ENCODE measurements at regions not wholly inside any gene's neighbourhood (a gene's known extent, or its start where the extent isn't known, plus 50 kb on each side); places are given as distances from the start of the nearest gene placed in this dataset.
"Not testable (repeated sequence)": the region's sequence is repeated elsewhere in the genome, so short reads cannot be mapped to it uniquely, and the experiment has no call there.

DNA sequence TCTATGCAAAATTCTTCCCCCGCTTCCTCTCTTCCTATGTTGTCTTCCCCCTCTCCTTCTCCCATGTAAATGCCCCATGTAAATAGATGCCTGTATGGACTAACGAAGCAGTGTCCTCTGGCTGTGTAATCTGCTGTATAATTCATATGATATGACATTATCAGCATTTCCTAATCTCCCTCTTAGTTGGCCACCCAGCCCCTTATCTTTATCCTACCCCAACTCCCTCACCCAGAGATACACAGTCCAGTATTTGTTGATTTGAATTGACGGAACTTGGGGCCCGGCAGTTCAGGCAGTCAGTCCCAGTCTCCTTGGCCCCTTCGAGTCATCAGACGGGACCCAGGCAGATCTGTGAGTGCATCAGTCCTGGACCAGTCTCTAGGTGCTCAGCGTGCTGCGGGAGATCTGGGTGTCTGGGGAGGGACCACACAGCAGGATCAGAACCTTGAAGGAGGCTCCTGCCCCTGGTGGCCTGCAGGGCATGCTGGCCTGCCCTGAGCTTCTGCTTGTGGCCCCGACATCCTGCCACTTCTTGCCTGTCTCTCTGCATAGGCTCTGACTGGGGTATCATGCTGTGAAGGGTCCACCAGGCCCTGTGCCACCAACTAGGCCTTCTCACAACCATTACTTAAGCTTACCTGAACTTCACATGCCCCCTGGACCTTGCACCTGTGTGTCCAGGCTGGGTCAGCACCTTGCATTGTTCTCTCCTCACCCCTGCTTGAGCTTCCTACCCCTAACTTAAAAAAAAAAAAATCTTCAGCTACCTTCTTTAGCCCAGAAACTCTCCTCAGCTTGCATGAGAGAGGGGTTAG, 88.1 kb upstream of the ATL2 start:
- no peak overlapping the region for H3K4me3 ChIP-seq (ENCODE audit: low read length)
- no peak for DNase-seq (ENCODE audit: low read depth)
- TF ChIP-seq CTCF (conservative IDR thresholded peaks at IDR 0.05; ENCODE audit: low read depth, low read length): no peak

DNA sequence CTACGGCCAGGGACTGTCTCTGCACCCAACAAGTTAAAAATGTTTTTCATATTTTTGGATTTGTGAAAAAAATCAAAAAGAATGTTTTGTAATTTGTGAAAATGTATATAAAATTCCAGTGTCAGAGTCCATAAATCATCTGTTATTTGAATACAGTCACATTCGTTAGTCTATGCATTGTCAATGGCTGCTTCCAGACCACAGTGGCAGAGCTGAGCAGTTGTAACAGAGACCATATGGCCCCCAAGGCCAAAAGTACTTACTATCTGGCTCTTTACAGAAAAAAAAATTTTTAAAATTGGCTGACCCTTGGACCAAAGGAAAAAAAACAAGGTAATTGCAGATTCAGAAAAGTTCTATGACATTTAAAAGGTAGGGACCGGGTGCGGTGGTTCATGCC, 86.7 kb upstream of the ATL2 start:
- TF ChIP-seq CTCF (conservative IDR thresholded peaks at IDR 0.05; ENCODE audit: low read depth, low read length): no peak
- H3K4me3 ChIP-seq (ENCODE audit: low read length): no peak overlapping the region
- no peak for DNase-seq (ENCODE audit: low read depth)

GRCh38 chr2:38462121-38462661, 85.1 kb upstream of the ATL2 start:
- no peak overlapping the region for H3K4me3 ChIP-seq (ENCODE audit: low read length)
- no peak for TF ChIP-seq CTCF (conservative IDR thresholded peaks at IDR 0.05; ENCODE audit: low read depth, low read length)
- peak; percentile 84 for DNase-seq (ENCODE audit: low read depth)

DNA sequence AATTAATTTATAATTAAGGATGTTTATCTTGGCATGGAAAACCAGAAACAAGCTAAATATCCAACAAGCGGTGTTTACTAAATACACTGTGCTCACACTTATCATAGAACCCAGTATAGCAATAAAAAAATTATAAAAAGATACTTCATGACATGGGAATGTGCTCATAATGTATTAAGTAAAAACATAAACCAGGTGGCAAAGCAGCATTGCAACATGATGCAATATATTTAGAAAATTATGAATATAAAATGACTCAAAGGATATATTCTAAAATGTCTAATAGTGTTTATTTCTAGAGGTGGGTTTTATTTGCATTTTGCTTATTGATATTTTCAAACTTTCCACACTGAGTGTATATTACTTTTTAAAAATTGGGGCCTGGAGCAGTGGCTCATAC, 84.4 kb upstream of the ATL2 start:
- no peak for TF ChIP-seq CTCF (conservative IDR thresholded peaks at IDR 0.05; ENCODE audit: low read depth, low read length)
- H3K4me3 ChIP-seq (ENCODE audit: low read length): no peak overlapping the region
- DNase-seq (ENCODE audit: low read depth): no peak

DNA sequence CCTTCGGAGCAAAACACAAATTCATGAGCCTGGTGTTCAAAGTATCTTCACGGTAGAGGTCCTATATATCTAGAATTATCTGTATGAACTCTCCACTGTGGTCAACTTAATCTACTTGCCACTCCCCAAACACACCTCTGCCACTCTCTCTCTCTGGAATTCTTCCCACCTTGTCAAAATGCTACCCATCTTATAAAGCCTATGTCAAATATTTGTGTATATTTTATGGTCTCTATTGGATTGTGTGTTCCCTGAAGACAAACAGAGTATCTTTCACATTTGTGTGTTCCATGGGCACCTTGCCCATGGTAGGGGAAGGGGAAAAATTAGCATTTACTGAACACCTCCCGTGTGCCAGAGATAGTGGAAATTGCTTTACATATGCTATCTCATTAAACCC, 83.2 kb upstream of the ATL2 start:
- no peak for DNase-seq (ENCODE audit: low read depth)
- no peak overlapping the region for H3K4me3 ChIP-seq (ENCODE audit: low read length)
- TF ChIP-seq CTCF (conservative IDR thresholded peaks at IDR 0.05; ENCODE audit: low read depth, low read length): no peak

DNA sequence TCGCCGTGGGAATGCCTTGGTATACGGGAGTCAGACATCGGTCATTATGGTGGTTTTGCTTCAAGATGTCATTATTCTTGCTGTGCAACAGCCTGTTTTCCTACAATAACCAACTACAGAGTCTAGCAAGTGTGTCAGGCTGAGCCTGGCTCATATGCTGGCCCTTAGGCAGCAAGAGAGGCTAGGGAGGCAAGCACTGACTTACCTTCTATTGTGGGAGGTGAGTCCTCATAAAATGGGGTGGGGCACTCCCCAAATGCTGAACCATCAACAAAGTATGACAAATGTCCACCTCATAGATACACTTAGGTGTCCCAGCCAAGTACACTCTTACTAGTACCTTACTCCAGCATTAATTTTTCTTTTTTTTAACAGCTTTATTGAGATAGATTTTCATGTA, 77.0 kb upstream of the ATL2 start:
- DNase-seq (ENCODE audit: low read depth): no peak
- no peak overlapping the region for H3K4me3 ChIP-seq (ENCODE audit: low read length)
- no peak for TF ChIP-seq CTCF (conservative IDR thresholded peaks at IDR 0.05; ENCODE audit: low read depth, low read length)

- DNase-seq (ENCODE audit: low read depth): not testable (repeated sequence)
Measured at GRCh38 chr2:38451778-38452177, 74.7 kb upstream of the ATL2 start.

More at GRCh38 chr2:38451778-38452177, 74.7 kb upstream of the ATL2 start:
- not testable (repeated sequence) for H3K4me3 ChIP-seq (ENCODE audit: low read length)

All from retinal pigment epithelial cell (primary cell).